OCI-LY7 (cell line): ENCODE measurements at regions not wholly inside any gene's neighbourhood (a gene's known extent, or its start where the extent isn't known, plus 50 kb on each side); places are given as distances from the start of the nearest gene placed in this dataset.

ENCODE experiments used
- CTCF ChIP-seq: fragments of 200-600 bp; sonication (generic); conservative IDR thresholded peaks from 2 replicates; pipeline ENCODE4 v1.5.1; 2014; ENCODE audit warnings: mild to moderate bottlenecking, antibody characterized with exemption, low read length, moderate library complexity, mixed read lengths
- EZH2phosphoT487 ChIP-seq: fragments of 200-600 bp; sonication (generic); IDR thresholded peaks from 2 replicates; pipeline ENCODE4 v1.6.1; 2018; ENCODE audit warnings: low read depth, borderline replicate concordance, mild to moderate bottlenecking, mixed run types, antibody characterized with exemption, low read length, moderate library complexity, mixed read lengths

DNA sequence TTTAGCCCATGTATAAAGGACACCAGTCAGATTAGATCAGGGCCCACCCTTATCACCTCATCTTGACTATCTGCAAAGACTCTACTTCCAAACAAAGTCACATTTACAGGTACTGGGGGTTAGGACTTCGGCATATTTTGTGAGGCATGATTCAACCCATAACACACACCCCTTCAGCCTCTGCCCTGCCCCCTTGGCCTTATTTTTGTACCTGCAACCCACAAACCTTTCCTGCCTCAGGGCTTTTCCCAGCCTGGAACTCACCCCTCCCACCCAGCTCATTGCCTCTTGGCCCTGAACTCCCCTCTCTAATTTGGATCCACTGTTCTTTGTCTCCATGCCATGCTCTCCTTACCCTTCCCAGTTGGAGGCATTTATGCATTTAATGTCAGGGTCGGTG lies 1116.9 kb downstream of the TBC1D22A start:
- TF ChIP-seq CTCF (no peak), EZH2phosphoT487 (no peak)
